Mucosa of descending colon (tissue), 3 donors: ENCODE measurements at regions not wholly inside any gene's neighbourhood (a gene's known extent, or its start where the extent isn't known, plus 50 kb on each side); places are given as distances from the start of the nearest gene placed in this dataset.
"Not testable (repeated sequence)": the region's sequence is repeated elsewhere in the genome, so short reads cannot be mapped to it uniquely, and the experiment has no call there.

Source experiments
- ATAC-seq: fragments of 200-7000 bp; cut with Tn5 transposase; one replicate; pipeline ENCODE4 v1.9.1; 2020; ENCODE audit warnings: mild to moderate bottlenecking, moderate library complexity
- DNase-seq, 3 donors: peaks; one replicate each; pipeline ENCODE4 v3.0.0-alpha.2; 2020
- H3K36me3 ChIP-seq: fragments of 200-600 bp; one replicate; pipeline ENCODE4 v1.8.0; 2021; ENCODE audit warnings: low read depth, mild to moderate bottlenecking
- H3K4me1 ChIP-seq: fragments of 200-600 bp; one replicate; pipeline ENCODE4 v1.8.0; 2021; ENCODE audit warnings: low read depth, mild to moderate bottlenecking
- H3K4me3 ChIP-seq: fragments of 200-600 bp; one replicate; pipeline ENCODE4 v1.8.0; 2021; ENCODE audit warnings: mild to moderate bottlenecking
- H3K9me3 ChIP-seq: fragments of 200-600 bp; one replicate; pipeline ENCODE4 v1.8.0; 2021; ENCODE audit warnings: mild to moderate bottlenecking
- CTCF ChIP-seq: fragments of 200-600 bp; IDR thresholded peaks from one replicate; pipeline ENCODE4 v1.8.0; 2022; ENCODE audit warnings: antibody characterized with exemption, mild to moderate bottlenecking
- intact Hi-C, 2 donors: fragments of 100-400 bp; cut with DNase I in 1 of 2; cut with micrococcal nuclease in 1 of 2; formaldehyde crosslinking; loops; one replicate each; pipeline versions ENCODE4 v1.11.0 to v1.11.1; 2022; cut with DNase I, micrococcal nuclease
- donor health status: DM: no; HTN: no; CAD: no; lungs with moderate emphysema.
- donor health status: DM: no; HTN: no; CAD: no.
- donor health status: DM: no; HTN: yes; CAD: no.

- Histone ChIP-seq H3K4me3 (no peak overlapping the region), H3K4me1 (no peaks in the 10 kb centered on the region), H3K36me3 (no peaks in the 10 kb centered on the region), H3K9me3 (no peaks in the 10 kb centered on the region)
- no peak for ATAC-seq
- no peak for TF ChIP-seq CTCF
- intact Hi-C loops: no loop called here
- DNase-seq: no peak
These were observed 449.7 kb upstream of the CHAC2 start for GRCh38 chr2:53317861-53318260.

- H3K36me3 ChIP-seq: no peaks in the 10 kb centered on the region
- ATAC-seq: no peak
- no peaks in the 10 kb centered on the region for H3K4me1 ChIP-seq
- no peak for TF ChIP-seq CTCF
- no peak for DNase-seq
- H3K4me3 ChIP-seq: no peak overlapping the region
- intact Hi-C loops: no loop called here
- no peaks in the 10 kb centered on the region for H3K9me3 ChIP-seq
These were observed 452.5 kb upstream of the CHAC2 start for GRCh38 chr2:53315149-53315548.

DNA sequence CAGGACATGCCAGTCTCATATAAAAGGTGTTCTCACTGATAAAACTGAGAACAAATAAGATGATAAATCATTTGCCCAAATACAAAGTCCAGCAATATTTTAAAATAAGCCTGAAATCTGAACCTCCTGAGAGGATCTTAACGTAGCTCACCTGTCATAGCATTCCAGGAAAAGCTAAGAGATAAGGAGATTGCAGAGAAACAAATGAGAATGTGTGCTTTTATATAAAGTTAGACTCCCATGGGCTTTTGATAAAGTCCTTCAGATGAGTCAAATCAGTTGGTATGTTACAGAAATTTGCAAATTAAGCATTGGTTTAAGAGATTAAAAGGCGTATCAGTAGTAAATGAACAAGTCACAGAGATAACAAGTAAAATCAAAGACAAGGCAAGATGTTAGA, 452.9 kb upstream of the CHAC2 start:
- intact Hi-C loops: no loop called here
- DNase-seq (no peak), ATAC-seq (no peak)
- H3K4me3 ChIP-seq: no peak overlapping the region
- H3K9me3 ChIP-seq: no peaks in the 10 kb centered on the region
- H3K4me1 ChIP-seq: no peaks in the 10 kb centered on the region
- no peaks in the 10 kb centered on the region for H3K36me3 ChIP-seq
- no peak for TF ChIP-seq CTCF

DNA sequence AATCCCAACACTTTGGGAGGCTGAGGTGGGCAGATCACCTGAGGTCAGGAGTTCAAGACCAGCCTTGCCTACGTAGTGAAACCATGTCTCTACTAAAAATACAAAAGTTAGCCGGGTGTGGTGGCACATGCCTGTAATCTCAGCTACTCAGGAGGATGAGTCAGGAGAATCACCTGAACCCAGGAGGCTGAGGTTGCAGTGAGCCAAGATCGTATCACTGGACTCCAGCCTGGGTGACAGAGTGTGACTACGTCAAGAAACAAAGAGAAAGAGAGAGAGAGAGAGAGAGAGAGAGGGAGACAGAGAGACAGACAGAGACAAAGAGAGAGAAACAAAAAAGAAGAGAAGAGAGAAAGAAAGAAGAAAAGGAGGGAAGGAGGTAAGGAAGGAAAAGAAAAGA, 454.0 kb upstream of the CHAC2 start:
- H3K36me3 ChIP-seq, H3K4me1 ChIP-seq, intact Hi-C loops, H3K9me3 ChIP-seq, ATAC-seq, DNase-seq, H3K4me3 ChIP-seq: not testable (repeated sequence)

DNA sequence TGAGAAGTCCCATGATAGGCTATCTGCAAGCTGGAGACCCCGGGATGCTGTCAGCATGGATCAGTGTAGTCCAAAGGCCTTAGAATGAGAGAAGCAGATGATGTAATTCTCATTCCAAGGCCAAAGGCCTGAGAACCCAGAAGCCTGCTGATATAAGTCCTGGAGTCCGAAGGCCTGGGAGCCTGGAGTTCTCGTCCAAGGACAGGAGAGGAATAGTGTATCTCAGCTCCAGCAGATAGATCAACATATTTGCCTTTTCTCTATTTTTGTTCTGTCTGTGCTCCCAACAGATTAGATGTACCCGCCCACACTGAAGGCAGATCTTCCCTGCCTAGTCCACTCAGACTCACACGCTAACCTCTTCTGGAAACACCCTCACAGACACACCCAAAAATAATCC, 454.9 kb upstream of the CHAC2 start:
- DNase-seq: no peak
- no peaks in the 10 kb centered on the region for H3K4me1 ChIP-seq
- H3K9me3 ChIP-seq: no peaks in the 10 kb centered on the region
- H3K36me3 ChIP-seq: no peaks in the 10 kb centered on the region
- H3K4me3 ChIP-seq: no peak overlapping the region
- no peak for TF ChIP-seq CTCF
- intact Hi-C loops: no loop called here
- ATAC-seq: no peak

DNA sequence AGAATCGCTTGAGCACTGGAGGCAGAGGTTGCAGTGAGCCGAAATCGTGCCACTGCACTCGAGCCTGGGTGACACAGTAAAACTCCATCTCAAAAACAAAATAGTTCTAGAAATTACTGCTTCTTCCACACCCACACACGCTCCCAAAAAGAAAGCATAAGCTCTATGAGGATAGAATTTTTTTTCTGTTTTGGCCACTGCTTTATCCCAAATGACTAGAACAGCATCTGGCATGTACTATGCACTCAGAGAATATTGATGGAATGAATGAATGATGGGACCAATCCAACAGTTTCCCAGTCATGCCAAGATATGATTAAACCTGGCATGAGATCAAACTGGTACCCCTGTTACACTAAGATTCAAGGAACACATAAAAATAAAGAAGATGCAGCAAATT, 455.4 kb upstream of the CHAC2 start:
- TF ChIP-seq CTCF: no peak
- no peaks in the 10 kb centered on the region for H3K9me3 ChIP-seq
- no peaks in the 10 kb centered on the region for H3K4me1 ChIP-seq
- H3K4me3 ChIP-seq: no peak overlapping the region
- DNase-seq: no peak
- H3K36me3 ChIP-seq: no peaks in the 10 kb centered on the region
- intact Hi-C loops: no loop called here
- ATAC-seq: no peak
